Amygdala (tissue), 56 donors: ENCODE measurements at regions not wholly inside any gene's neighbourhood (a gene's known extent, or its start where the extent isn't known, plus 50 kb on each side); places are given as distances from the start of the nearest gene placed in this dataset.

Experiments used
- DNase-seq, 56 donors: peaks; one replicate each; lab custom pipeline; 2025; lab: John Stamatoyannopoulos, UW

DNA sequence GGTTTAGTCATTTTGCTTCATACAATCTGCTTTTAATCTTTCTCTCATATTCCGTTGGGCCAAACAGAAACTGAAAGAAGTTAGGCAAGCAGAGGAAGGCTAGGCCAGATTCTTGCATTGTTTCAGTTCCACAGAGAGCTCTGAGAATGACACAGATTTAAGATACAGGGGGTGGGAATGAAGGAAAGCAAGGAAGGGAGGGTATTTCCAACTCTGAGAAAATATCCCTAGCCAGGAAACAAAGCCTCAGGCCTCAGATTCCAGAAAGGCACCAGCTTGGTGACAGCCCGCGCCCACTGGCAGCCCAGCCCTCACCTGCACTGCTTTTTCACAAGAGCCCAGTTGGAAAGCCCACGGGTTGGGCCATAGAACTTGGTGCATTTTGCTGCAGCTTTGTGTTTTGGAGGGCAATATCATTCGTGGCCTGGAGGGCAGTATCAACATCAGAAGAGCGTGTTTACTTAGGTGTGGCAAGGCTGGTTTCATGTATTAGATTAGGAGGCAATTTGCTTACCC lies 63.5 kb downstream of the ENC1 start:
- no peak for DNase-seq

DNA sequence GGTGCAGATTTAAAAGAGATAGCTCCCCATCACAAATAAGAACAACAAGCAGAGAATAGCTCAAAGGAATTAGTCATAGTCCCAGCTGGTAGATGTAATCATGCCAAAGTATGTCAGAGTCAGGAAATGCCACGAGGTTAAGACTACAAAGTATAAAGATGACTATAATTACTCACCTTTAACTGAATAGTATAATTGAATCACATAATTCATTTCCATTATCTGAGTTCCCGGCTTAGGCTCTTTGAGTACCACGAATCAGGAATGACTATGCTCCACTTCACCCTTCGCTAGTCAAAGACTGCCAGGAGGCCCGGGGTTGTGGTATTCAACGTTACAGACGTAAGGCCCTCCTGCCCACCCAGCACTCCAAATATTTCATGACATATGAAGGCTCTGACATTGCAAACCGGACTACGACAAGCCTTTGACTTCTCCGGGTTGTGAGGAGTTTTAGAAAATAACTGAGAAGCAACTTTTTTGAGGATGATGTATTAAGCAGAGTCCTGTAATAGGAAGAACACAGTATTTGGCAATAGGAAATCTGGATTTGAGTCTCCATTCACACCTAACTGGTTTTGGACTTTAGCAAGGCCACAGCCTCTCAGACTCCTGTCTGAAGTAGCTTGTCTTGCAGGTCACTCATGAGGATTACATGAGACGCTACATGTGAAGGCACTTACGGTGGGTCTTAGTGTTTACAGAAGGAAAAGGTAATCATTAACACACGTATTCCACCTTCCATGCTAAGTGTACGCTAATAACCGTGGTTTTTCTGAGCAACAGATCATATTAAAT lies 64.6 kb downstream of the ENC1 start:
- DNase-seq, result no peak

DNA sequence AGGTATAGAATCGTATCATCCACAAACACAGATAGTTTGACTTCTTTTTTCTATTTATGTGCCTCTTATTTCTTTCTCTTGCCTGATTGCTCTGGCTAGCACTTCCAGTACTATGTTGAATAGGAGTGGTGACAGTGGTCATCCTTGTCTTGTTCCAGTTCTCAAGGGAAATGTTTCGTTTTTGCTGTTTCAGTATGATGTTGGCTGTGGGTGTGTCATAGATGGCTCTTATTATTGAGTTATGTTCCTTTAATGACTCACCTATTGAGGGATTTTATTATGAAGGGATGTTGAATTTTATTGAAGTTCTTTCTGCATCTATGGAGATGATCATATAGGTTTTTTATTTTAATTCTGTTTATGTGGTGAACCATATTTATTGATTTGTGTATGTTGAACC lies 70.3 kb downstream of the ENC1 start:
- no peak for DNase-seq

DNA sequence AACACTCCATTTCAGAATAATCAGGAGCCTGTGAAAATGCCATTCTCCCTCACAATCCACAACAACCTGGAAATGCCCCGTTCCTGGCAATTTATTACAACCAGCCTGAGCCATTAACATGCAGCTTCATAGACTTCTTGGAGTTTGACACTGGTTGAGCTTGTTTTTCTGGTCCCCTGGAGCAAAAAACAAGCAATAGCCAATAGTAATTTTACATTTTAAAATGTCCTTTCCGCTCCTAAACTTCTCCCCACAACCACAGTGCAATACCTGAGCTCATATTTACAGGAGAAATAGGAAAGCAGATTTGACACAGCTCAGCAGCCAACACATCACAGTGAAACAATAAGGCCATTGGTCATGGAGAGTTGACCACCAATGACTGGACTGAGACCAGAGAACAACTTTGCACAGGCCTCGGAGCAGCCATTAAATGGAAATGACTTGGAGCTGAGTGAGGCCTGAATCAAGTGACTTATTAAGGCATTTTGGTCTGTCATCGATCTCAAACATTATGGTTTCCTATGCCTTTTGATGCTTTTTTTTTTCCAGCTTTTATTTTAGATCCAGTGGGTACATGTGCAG lies 73.0 kb downstream of the ENC1 start:
- DNase-seq, result no peak

DNA sequence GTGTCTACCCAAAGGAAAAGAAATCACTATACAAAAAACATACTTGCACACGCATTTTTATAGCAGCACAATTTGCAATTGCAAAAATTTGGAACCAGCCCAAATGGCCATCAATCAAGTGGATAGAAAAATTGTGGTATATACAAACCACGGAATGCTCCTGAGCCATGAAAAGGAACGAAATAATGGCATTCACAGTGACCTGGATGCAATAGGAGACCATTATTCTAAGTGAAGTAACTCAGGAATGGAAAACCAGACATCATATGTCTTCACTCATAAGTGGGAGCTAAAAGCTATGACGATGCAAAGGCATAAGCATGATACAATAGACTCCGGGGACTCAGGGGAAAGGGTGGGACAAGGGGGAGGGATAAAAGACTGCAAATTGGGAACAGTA lies 78.4 kb downstream of the ENC1 start:
- DNase-seq, result no peak

DNA sequence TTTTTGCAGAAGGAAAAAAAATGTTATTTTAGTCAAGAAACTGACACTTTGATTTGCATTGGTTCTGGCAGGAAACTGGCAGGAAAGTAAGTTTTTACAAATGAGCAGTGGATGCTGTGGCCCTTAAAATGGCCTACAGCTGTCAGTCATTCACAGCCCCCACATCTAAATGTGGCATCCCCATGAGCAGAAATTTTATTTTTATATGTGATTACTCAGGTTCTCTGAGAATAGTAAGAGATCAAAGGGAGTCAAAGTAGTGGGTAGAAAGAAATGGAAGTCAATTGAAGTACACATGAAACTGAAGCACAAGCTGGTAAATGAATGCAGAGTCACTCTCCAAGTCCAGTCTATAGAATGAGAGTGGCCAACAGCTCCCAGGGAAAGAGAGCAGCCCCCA lies 80.3 kb downstream of the ENC1 start:
- no peak for DNase-seq

DNA sequence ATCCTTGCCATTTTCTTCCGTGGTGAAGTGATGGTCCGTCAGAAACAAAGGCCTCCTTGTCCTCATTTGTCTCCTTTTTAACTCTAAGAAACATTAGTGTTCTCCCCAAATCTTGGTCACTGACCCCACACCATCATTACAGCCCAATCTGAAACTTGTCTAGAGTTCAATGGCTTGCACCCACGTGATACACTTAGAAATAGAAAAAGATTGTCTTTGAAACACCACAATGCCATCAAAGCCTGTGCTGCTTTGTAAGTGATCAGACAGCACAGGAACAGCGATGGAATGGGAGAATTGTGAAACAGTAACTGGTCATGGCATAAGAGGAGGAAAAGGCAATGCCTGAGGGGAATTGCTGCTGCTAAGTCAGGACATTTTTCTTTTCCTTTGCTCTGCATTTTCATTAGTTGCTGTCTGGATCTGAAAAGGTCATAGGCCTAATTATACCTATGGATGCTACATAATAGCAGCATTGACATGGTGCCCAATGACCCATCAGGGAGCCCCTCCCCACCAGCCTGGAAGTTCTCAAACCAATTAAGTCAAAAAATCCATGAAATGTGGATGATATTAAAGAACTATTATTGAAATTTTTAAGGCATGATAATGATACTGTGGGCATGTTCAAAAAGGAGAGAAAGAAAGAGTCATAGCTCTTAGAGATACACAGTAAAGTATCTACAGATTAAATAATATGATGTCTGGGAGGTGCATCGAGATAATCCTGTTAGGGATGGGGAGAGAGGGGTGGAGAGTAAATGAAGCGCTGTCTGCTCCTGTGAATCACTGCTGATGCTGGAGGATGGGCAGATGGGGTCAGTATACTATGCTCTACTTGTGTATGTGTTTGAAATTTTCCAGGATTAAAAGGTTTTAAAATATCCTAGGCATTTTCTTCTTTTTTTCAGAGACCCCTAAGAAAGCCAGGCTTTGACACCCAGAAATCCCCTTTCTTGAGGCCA lies 83.6 kb downstream of the ENC1 start:
- DNase-seq, result no peak

DNA sequence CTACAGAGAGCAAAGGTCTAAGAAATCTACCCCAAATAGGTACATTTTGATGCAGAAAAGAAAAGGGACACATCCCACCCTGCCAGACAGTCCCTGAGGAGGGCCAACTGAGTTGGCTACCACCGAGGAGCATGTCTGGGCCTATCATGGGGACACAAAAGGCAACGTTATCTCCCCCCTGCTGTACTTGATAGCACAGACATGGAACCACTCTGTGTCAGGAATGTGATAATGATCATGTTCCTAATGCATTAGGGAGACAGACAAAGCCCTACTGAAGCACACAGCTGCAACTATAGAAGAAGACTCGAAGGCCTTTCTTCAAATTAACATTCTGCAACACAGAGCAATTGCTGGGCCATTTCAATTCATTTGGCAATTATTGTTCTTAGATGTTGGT lies 84.5 kb downstream of the ENC1 start:
- DNase-seq, result no peak

DNA sequence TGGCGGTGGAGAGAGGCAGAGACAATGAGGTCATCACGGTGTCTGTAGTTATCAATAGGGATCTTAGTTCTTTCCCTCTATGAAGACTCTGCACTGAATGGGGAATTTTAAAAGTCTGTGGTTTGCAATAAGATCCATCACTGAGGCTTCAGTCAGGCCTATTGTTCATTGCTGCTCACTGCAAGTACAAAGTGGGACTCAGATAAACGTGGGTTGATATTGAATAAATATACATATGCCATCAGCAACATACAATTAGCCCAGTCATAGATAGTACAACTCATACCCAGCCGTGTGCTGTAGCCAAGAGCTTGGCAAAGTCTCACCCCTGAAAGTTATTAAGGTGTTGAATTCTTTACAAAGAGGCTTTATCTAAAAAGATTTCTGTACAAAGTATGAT lies 88.4 kb downstream of the ENC1 start:
- DNase-seq, result no peak

DNA sequence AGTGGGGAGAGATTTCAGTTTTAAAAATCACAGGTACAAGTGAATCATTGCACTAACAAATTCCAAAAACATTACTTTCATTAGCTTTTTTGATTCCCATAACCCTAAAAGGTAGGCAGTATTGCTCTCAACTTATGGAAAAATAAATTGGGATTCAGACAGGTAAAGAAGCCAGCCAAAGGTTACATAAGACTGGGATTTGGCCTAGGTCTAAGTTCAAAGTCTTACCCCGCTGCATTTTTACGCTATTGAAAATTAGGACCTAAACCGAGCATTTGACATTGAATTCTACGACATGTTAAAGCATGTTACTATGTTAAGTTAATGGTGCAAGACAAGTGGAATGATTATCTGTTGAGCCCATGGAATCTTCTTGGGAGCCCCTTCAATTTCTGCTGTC lies 89.6 kb downstream of the ENC1 start:
- no peak for DNase-seq

DNA sequence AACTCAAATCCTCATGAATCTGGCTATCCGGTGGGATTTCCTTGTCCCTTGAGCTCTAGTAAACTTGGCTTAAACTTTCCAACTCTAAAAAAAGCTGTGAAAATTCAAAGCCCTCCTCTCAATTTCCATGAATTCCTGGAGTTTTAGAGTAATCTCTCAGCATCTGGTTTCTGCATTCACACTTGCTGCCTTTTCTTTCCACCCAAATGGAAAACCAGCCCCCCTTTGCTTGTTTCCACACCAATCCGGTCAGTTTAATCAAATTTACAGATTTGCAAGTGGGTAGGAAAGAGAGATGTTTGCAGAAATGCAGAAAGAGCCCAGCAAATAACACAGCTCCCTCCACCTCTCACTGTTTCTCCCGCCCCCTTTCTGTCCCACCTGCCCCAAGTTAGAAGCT lies 91.1 kb downstream of the ENC1 start:
- DNase-seq, result no peak

DNA sequence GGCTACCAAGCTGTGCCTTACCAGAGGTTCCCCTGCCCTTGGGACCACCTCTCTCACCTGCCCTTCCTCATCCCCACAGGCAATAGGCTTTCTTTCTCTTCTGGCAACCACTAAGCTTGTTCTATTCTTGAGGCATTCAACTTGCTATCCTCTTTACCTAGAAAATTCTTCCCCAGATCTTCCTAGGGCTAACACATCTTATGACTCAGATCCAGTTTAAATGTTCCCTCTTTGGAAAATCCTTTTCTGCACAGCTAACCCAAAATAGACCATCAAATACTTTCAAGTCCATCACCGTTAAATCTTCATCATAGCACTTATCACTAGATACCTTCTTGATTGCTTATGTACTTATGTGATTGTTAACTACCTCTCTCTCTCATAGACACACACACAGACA lies 93.7 kb downstream of the ENC1 start:
- no peak for DNase-seq

DNA sequence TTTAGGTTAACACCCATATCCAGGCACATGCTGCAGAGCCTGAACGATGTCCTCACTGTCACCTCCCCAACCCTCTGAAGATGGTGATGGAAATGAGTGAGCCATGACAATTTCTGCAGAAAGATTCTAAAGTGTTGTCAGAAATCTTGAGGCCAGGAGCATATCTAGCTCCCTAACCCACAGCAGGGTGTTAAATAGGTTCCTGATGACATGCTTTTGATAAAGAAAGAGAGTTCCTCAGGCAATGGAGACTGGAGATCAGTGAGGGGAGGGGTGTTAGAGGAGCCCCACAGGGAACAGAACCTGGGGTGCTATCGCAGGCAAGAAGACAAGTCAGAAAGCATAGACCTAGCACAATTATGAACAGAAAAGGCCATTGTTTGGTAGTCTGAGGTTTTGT lies 95.7 kb downstream of the ENC1 start:
- no peak for DNase-seq

DNA sequence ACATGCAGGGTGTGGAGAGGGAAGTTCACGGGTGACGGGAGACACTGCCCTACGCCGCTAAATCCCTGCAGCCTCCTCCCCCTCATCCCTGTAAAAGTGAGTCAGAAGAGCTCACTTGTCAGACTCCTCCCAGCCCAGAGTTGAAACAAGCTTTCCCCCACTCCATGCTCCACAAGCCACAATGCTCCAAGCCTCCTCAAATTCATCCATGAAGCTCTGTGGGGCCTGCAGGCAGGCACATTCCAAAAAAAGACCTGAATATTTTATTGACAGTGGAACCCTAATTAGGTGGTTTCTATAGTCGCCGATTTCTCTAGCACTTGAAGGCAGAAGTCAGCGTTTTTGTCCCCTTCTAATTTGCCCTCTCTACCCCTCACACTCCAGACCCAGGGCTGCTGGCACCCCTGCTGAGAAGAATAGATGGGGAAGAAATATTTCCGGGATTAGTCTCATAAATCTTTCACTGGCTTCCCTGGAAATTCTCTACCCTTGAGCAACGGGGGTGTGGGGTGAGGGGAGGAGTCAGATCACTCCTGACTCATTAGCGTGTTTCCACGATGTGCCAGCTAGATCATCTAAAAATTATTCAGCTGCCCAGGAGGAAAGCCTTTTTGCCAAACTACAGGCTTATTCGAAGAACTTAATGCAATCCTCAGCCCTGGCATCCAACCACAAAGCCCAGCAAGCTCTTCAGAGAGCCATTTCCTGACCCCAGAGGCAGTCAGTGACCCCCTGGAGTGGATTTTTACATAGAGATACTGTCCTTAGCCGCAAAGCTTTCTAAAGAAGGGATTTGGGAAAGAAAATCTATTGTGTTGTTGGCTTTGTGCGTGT lies 97.1 kb downstream of the ENC1 start:
- DNase-seq, result peak in 3 of 56 donors; percentile 3 to 14 (median 7)

DNA sequence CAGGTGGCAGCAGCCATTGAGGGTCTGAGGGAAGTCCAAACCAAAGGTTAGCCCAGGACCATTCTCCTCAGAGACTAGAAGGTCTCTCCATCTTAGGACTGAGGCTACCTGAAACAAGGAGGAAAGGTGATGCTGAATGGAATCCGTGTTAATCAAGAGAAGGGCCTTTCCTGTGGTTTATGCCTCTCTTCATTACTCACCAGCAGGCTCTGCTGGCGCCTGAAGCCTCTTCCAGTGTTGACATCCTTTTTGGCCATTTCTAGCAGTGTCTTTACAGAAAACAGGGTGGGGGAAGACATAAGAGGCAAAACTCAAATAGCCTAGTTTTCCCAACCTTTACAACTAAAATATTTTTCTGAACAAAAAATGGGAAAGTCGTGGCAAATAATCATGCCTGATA lies 98.0 kb downstream of the ENC1 start:
- no peak for DNase-seq

DNA sequence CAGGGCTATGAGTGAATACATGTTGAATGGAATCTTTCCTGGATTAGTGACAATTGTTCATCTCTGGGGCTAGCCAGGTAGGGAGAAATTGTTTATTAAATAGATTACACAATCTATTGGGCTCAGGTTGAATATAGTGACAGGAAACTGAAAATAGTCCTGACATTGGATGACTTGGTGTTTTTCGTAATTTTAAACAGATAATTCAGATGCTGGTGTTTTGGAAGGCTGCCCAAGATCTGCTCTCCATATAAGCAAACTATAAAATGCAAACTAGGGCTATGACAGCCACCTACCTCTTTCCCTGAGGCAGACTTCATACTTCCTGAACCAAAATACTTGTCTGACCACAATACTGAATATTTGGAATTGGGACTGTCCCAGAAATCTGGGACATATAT lies 99.1 kb downstream of the ENC1 start:
- DNase-seq, result no peak

DNA sequence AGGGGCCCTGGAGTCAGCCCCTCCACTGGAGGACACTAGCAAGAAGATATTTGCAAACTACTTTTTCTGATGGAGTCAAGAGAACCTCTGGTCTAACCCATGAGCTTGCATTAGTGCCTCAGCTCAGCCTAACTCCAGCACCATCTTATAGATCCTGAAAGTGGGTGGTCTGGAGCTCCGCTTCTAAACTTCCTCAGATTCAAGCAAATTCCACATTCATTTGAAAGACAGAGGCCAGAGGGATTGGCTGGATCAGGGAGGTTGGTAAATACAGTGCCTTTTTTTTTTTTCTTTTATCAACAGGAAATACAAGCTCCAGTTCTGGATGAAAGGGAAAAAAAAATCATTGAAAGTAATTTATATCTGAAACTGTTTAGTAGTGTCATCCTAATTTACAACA lies 99.9 kb downstream of the ENC1 start:
- DNase-seq, result no peak

DNA sequence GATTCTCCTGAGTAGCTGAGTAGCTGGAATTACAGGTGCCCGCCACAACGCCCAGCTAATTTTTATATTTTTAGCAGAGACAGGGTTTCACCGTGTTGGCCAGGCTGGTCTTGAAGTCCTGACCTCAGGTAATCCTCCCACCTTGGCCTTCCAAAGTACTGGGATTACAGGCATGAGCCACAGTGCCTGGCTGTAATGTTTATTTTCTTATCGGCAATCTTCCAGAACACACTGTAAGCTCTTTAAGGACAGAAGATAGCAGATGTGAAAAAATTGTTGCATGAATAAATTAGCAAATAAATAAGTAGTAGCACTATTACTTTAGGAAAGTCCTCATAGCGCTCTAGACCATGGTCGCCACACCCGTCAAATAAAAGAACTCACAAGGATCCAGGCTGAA lies 100.5 kb downstream of the ENC1 start:
- no peak for DNase-seq

DNA sequence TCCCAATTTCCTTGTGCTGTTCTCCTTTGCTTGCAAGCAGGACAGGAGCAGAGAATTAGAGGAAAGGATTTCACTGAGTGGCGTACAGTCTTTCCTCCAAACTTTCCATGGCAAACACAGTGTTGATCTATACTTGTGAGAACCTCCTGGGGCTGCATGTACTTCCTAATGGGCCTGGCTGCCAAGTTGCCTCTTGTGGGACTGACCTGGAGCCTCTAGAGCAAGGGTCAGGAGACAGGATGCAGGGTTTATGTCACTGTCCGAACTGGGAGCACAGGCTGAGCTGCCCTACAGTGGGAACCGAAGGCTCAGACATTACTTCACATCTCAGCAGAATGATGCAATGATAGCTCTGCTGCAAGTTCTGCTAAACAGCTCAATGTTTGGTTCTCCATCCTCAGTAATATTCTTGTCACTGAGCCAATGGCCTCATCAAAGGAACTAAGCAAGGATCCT lies 102.3 kb downstream of the ENC1 start:
- DNase-seq, result peak in 4 of 56 donors; percentile 8 to 12 (median 9)

DNA sequence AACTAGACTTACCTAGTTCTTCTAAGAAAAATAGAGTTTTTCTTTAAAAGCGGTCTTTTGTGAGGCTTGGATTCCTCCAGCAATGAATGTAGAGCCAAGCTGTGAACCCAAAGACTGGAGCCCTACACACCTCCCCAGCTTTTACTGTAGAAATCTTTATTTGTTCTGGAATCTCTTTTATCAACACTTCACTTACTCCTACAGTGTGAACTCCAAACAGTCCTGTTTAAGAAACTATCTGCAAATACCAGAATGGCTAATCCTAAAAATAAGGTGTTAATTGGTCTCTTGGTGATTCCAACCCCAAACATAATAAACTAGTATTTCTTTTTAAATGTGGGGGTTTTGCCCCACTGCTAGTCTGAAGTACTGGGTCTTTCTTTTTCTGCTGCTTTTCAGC lies 103.9 kb downstream of the ENC1 start:
- DNase-seq, result no peak
